ENCODE measurements at regions not wholly inside any gene's neighbourhood (a gene's known extent, or its start where the extent isn't known, plus 50 kb on each side); places are given as distances from the start of the nearest gene placed in this dataset.

GRCh38 chr2:187075671-187076070, 226.7 kb upstream of the ZSWIM2 start:
- no peak for TF ChIP-seq CTCF (conservative IDR thresholded peaks at IDR 0.05; ENCODE audit: low read depth, low read length)
- no peak for TF ChIP-seq POLR2A (IDR thresholded peaks at IDR 0.05; ENCODE audit: low read depth, low read length)
- TF ChIP-seq CHD1 (IDR thresholded peaks at IDR 0.05; ENCODE audit: low read depth, low read length), result no peak
